Esophagus muscularis mucosa (tissue), 4 donors: ENCODE measurements at regions not wholly inside any gene's neighbourhood (a gene's known extent, or its start where the extent isn't known, plus 50 kb on each side); places are given as distances from the start of the nearest gene placed in this dataset.

Experiments
- DNase-seq: peaks from one replicate; pipeline ENCODE4 v3.0.0-alpha.2; 2017; ENCODE audit errors: extremely low spot score
- H3K27ac ChIP-seq, 4 donors: fragments of 200-600 bp; sonication (generic); replicated peaks in 1 of 4; 1 replicate in 3 of 4; 2 replicates in 1 of 4; pipeline ENCODE4 v1.5.1; 2016 to 2019; ENCODE audit warnings: mild to moderate bottlenecking in 1 of 4
- H3K27me3 ChIP-seq, 4 donors: fragments of 200-600 bp; sonication (generic); one replicate each; pipeline versions ENCODE4 v1.5.1 to v1.6.0; 2016 to 2019
- H3K36me3 ChIP-seq, 4 donors: fragments of 200-600 bp; sonication (generic); one replicate each; pipeline ENCODE4 v1.5.1; 2016 to 2019
- H3K4me1 ChIP-seq, 4 donors: fragments of 200-600 bp; sonication (generic); one replicate each; pipeline ENCODE4 v1.5.1; 2016 to 2019
- H3K4me3 ChIP-seq, 4 donors: fragments of 200-600 bp; sonication (generic); 1 replicate in 2 of 4; 2 replicates in 2 of 4; pipeline ENCODE4 v1.5.1; 2016 to 2019; ENCODE audit warnings: mild to moderate bottlenecking in 4 of 4, moderate library complexity in 1 of 4
- H3K9me3 ChIP-seq, 4 donors: fragments of 200-600 bp; sonication (generic); 1 replicate in 3 of 4; 2 replicates in 1 of 4; pipeline ENCODE4 v1.5.1; 2016 to 2019
- CTCF ChIP-seq, 3 experiments: fragments of 200-600 bp in 2 of 3; fragments of 450-650 bp in 1 of 3; sonication (generic) in 2 of 3; IDR thresholded peaks; one replicate each; pipeline ENCODE4 v1.5.1; 2017 to 2019; ENCODE audit warnings: antibody characterized with exemption in 3 of 3, mild to moderate bottlenecking in 2 of 3, moderate library complexity in 1 of 3
- EP300 ChIP-seq: sonication (generic); formaldehyde crosslinking; IDR thresholded peaks from one replicate; pipeline ENCODE4 v1.6.1; 2017; ENCODE audit warnings: antibody characterized with exemption
- POLR2A ChIP-seq: fragments of 450-650 bp; IDR thresholded peaks from one replicate; pipeline ENCODE4 v1.6.1; 2017; ENCODE audit warnings: antibody characterized with exemption, moderate library complexity, mild to moderate bottlenecking, low read depth
- POLR2AphosphoS5 ChIP-seq, 2 donors: sonication (generic); formaldehyde crosslinking; IDR thresholded peaks; one replicate each; pipeline ENCODE4 v1.6.1; 2017; ENCODE audit warnings: antibody characterized with exemption in 2 of 2
- WGBS: methylation state at CpG from one replicate; pipeline ENCODE4 v1.1.5; 2018; 5-methylcytosine and 5-hydroxymethylcytosine counted together
- intact Hi-C: fragments of 100-400 bp; cut with DNase I; formaldehyde crosslinking; loops from one replicate; pipeline ENCODE4 v1.15.1; 2023

GRCh38 chr6:9999796-10000195 lies 415.1 kb downstream of the TFAP2A start:
- no peak overlapping the region for H3K4me3 ChIP-seq
- H3K27ac ChIP-seq = no peak overlapping the region
- DNase-seq = no peak
- 78% methylated on average over 3 of the region's 3 CpGs for WGBS
- H3K27me3 ChIP-seq = no peaks in the 10 kb centered on the region
- intact Hi-C loops = no loop called here
- H3K36me3 ChIP-seq = no peaks in the 10 kb centered on the region
- TF ChIP-seq EP300 (no peak), POLR2AphosphoS5 (IDR thresholded peaks at IDR 0.05) (no peak), POLR2A (no peak), CTCF (IDR thresholded peaks at IDR 0.05) (no peak)
- no peaks in the 10 kb centered on the region for H3K9me3 ChIP-seq
- no peaks in the 10 kb centered on the region for H3K4me1 ChIP-seq

GRCh38 chr6:9986273-9986672 lies 428.6 kb downstream of the TFAP2A start:
- Histone ChIP-seq H3K9me3 (no peaks in the 10 kb centered on the region), H3K27ac (no peak overlapping the region), H3K27me3 (no peaks in the 10 kb centered on the region), H3K4me1 (no peaks in the 10 kb centered on the region), H3K4me3 (no peak overlapping the region), H3K36me3 (no peaks in the 10 kb centered on the region)
- intact Hi-C loops = no loop called here
- DNase-seq = no peak
- TF ChIP-seq CTCF (IDR thresholded peaks at IDR 0.05) (no peak), POLR2AphosphoS5 (IDR thresholded peaks at IDR 0.05) (no peak), EP300 (no peak), POLR2A (no peak)
- WGBS = 74% methylated on average over 2 of the region's 2 CpGs

- no peak for DNase-seq
- H3K4me3 ChIP-seq = no peak overlapping the region
- H3K36me3 ChIP-seq = no peaks in the 10 kb centered on the region
- no peaks in the 10 kb centered on the region for H3K27me3 ChIP-seq
- intact Hi-C loops = no loop called here
- H3K4me1 ChIP-seq = no peaks in the 10 kb centered on the region
- TF ChIP-seq POLR2AphosphoS5 (IDR thresholded peaks at IDR 0.05) (no peak), CTCF (IDR thresholded peaks at IDR 0.05) (no peak), POLR2A (no peak), EP300 (no peak)
- H3K27ac ChIP-seq = no peak overlapping the region
- H3K9me3 ChIP-seq = no peaks in the 10 kb centered on the region
Observed at GRCh38 chr6:9985481-9985880, 429.4 kb downstream of the TFAP2A start.

GRCh38 chr6:9984607-9985006 lies 430.3 kb downstream of the TFAP2A start:
- Histone ChIP-seq H3K36me3 (no peaks in the 10 kb centered on the region), H3K4me3 (no peak overlapping the region), H3K4me1 (no peaks in the 10 kb centered on the region), H3K27me3 (no peaks in the 10 kb centered on the region), H3K9me3 (no peaks in the 10 kb centered on the region), H3K27ac (no peak overlapping the region)
- TF ChIP-seq POLR2AphosphoS5 (IDR thresholded peaks at IDR 0.05) (no peak), POLR2A (no peak), CTCF (IDR thresholded peaks at IDR 0.05) (no peak), EP300 (no peak)
- DNase-seq = no peak
- intact Hi-C loops = no loop called here

- Histone ChIP-seq H3K27me3 (no peaks in the 10 kb centered on the region), H3K9me3 (no peaks in the 10 kb centered on the region), H3K4me3 (no peak overlapping the region), H3K4me1 (no peaks in the 10 kb centered on the region), H3K36me3 (no peaks in the 10 kb centered on the region), H3K27ac (no peak overlapping the region)
- 82% methylated on average over 2 of the region's 2 CpGs for WGBS
- intact Hi-C loops = no loop called here
- TF ChIP-seq CTCF (IDR thresholded peaks at IDR 0.05) (no peak), POLR2AphosphoS5 (IDR thresholded peaks at IDR 0.05) (no peak), EP300 (no peak), POLR2A (no peak)
- DNase-seq = no peak
Observed at GRCh38 chr6:9983168-9983567, 431.7 kb downstream of the TFAP2A start.
